ENCODE measurements at regions not wholly inside any gene's neighbourhood (a gene's known extent, or its start where the extent isn't known, plus 50 kb on each side); places are given as distances from the start of the nearest gene placed in this dataset.
A peak's percentile ranks its signal among the peaks of the same experiment; 100 is the strongest.

DNA sequence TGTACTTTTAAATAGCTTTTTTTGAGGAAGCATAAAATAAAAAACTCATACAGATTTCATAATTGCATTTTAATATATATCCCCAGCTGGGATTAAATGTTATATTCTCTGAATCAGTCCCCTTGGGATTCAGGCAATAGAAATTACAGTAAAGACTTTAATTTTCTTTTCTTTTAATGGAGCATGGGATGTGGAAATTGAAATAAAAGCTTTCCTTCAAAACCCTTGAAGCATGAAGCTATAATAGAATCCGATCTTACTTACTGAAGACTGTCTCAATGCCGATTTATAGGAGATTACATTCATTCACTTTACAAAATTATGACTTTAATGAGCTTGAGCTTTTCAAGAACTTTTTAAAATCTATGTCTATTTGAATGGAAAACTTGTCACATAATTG lies 243.4 kb downstream of the SPRY2 start:
- no peaks in the 10 kb centered on the region for H3K79me2 ChIP-seq (ENCODE audit: control insufficient read depth, insufficient read depth, low read length)
- peak; percentile 61 for FAIRE-seq
- H3K9me3 ChIP-seq (replicated peaks; ENCODE audit: control insufficient read depth, insufficient read depth, low read length) = no peaks in the 10 kb centered on the region
- no peak for TF ChIP-seq GABPA (IDR thresholded peaks at IDR 0.05; ENCODE audit: low read depth)
- TF ChIP-seq, protein P1, sequence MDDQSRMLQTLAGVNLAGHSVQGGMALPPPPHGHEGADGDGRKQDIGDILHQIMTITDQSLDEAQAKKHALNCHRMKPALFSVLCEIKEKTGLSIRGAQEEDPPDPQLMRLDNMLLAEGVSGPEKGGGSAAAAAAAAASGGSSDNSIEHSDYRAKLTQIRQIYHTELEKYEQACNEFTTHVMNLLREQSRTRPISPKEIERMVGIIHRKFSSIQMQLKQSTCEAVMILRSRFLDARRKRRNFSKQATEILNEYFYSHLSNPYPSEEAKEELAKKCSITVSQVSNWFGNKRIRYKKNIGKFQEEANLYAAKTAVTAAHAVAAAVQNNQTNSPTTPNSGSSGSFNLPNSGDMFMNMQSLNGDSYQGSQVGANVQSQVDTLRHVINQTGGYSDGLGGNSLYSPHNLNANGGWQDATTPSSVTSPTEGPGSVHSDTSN (IDR thresholded peaks at IDR 0.05; ENCODE audit: insufficient replicate concordance, low read depth, low read length) = no peak
- TF ChIP-seq HDAC6 (IDR thresholded peaks at IDR 0.05; ENCODE audit: unreplicated experiment) = no peak
- TF ChIP-seq RAD21 (IDR thresholded peaks at IDR 0.05; ENCODE audit: insufficient read depth, low read depth, low read length) = no peak
- TF ChIP-seq, protein P2, sequence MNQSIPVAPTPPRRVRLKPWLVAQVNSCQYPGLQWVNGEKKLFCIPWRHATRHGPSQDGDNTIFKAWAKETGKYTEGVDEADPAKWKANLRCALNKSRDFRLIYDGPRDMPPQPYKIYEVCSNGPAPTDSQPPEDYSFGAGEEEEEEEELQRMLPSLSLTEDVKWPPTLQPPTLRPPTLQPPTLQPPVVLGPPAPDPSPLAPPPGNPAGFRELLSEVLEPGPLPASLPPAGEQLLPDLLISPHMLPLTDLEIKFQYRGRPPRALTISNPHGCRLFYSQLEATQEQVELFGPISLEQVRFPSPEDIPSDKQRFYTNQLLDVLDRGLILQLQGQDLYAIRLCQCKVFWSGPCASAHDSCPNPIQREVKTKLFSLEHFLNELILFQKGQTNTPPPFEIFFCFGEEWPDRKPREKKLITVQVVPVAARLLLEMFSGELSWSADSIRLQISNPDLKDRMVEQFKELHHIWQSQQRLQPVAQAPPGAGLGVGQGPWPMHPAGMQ (IDR thresholded peaks at IDR 0.05; ENCODE audit: borderline replicate concordance) = no peak
- no peak for TF ChIP-seq CBX3 (IDR thresholded peaks at IDR 0.05; ENCODE audit: borderline replicate concordance, low read depth)
- TF ChIP-seq, protein P3, sequence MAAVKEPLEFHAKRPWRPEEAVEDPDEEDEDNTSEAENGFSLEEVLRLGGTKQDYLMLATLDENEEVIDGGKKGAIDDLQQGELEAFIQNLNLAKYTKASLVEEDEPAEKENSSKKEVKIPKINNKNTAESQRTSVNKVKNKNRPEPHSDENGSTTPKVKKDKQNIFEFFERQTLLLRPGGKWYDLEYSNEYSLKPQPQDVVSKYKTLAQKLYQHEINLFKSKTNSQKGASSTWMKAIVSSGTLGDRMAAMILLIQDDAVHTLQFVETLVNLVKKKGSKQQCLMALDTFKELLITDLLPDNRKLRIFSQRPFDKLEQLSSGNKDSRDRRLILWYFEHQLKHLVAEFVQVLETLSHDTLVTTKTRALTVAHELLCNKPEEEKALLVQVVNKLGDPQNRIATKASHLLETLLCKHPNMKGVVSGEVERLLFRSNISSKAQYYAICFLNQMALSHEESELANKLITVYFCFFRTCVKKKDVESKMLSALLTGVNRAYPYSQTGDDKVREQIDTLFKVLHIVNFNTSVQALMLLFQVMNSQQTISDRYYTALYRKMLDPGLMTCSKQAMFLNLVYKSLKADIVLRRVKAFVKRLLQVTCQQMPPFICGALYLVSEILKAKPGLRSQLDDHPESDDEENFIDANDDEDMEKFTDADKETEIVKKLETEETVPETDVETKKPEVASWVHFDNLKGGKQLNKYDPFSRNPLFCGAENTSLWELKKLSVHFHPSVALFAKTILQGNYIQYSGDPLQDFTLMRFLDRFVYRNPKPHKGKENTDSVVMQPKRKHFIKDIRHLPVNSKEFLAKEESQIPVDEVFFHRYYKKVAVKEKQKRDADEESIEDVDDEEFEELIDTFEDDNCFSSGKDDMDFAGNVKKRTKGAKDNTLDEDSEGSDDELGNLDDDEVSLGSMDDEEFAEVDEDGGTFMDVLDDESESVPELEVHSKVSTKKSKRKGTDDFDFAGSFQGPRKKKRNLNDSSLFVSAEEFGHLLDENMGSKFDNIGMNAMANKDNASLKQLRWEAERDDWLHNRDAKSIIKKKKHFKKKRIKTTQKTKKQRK (IDR thresholded peaks at IDR 0.05; ENCODE audit: low read depth, low read length) = no peak
- no peak for TF ChIP-seq MEF2A (IDR thresholded peaks at IDR 0.05; ENCODE audit: insufficient read depth, low read depth, low read length)
- TF ChIP-seq, protein P4, sequence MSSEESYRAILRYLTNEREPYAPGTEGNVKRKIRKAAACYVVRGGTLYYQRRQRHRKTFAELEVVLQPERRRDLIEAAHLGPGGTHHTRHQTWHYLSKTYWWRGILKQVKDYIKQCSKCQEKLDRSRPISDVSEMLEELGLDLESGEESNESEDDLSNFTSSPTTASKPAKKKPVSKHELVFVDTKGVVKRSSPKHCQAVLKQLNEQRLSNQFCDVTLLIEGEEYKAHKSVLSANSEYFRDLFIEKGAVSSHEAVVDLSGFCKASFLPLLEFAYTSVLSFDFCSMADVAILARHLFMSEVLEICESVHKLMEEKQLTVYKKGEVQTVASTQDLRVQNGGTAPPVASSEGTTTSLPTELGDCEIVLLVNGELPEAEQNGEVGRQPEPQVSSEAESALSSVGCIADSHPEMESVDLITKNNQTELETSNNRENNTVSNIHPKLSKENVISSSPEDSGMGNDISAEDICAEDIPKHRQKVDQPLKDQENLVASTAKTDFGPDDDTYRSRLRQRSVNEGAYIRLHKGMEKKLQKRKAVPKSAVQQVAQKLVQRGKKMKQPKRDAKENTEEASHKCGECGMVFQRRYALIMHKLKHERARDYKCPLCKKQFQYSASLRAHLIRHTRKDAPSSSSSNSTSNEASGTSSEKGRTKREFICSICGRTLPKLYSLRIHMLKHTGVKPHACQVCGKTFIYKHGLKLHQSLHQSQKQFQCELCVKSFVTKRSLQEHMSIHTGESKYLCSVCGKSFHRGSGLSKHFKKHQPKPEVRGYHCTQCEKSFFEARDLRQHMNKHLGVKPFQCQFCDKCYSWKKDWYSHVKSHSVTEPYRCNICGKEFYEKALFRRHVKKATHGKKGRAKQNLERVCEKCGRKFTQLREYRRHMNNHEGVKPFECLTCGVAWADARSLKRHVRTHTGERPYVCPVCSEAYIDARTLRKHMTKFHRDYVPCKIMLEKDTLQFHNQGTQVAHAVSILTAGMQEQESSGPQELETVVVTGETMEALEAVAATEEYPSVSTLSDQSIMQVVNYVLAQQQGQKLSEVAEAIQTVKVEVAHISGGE (CRISPR knock-in tag; IDR thresholded peaks at IDR 0.05) = no peak
- TF ChIP-seq ESRRA (IDR thresholded peaks at IDR 0.05; ENCODE audit: low read length) = no peak
- TF ChIP-seq SREBF2 (IDR thresholded peaks at IDR 0.05; ENCODE audit: low read length) = no peak
- TF ChIP-seq NFIC (IDR thresholded peaks at IDR 0.05; ENCODE audit: low read depth, low read length) = no peak
- ChIA-PET RAD21 (ENCODE audit: unreplicated experiment) (interaction anchor here (1.2 kb wide), 2 partner anchors 10 to 244 kb away, joined by 3 to 4 read pairs; no protein-coding TSS in a partner anchor), POLR2A (interaction anchor here (0.7 kb wide), 1 partner anchor 12 kb away, joined by 3 read pairs; no protein-coding TSS in a partner anchor), CTCF (interaction anchor here (0.8 to 1.4 kb wide), 3 partner anchors 12 to 419 kb away, joined by 3 to 6 read pairs (median 3); no protein-coding TSS in a partner anchor), SMC1A (ENCODE audit: uncharacterized antibody, unreplicated experiment) (interaction anchor here (0.8 to 2.3 kb wide), 6 partner anchors 10 to 131 kb away, joined by 3 to 9 read pairs (median 4); no protein-coding TSS in a partner anchor)
- no peak for DNase-seq (ENCODE audit: low read depth, low spot score)
- intact Hi-C loops (cut with micrococcal nuclease; ENCODE audit: unreplicated experiment) (no loop called here), in situ Hi-C loops (cut with MboI) (no loop called here)
- no peak overlapping the region for H3K27ac ChIP-seq (ENCODE audit: control insufficient read depth, insufficient read depth)
- no peak overlapping the region for H3K9ac ChIP-seq (ENCODE audit: control insufficient read depth, insufficient read depth, low read length)
- no peaks in the 10 kb centered on the region for H3K36me3 ChIP-seq (ENCODE audit: control insufficient read depth in 2 of 2, insufficient read depth in 2 of 2, low read length in 1 of 2)
- no peak for ATAC-seq
- no peak overlapping the region for H3K4me2 ChIP-seq (ENCODE audit: control insufficient read depth, insufficient read depth)
- H3K4me3 ChIP-seq = no peak overlapping the region
- H3K27me3 ChIP-seq (replicated peaks in 1 of 2; ENCODE audit: control insufficient read depth in 2 of 2, insufficient read depth in 2 of 2, low read length in 1 of 2) = no peaks in the 10 kb centered on the region
- H4K20me1 ChIP-seq (ENCODE audit: control insufficient read depth, insufficient read depth) = no peaks in the 10 kb centered on the region
- H2AFZ ChIP-seq (ENCODE audit: control insufficient read depth, low read depth, low read length) = no peak overlapping the region
- WGBS (ENCODE audit: insufficient coverage, insufficient replicate concordance, low lambda C conversion rate, missing lambda C conversion rate) = 45% methylated on average over 2 of the region's 2 CpGs
- no TSS peak for BruUV-seq (replicated peaks)
- no peaks in the 10 kb centered on the region for H3K4me1 ChIP-seq (ENCODE audit: control insufficient read depth, insufficient read depth, low read length)

All from GM12878 (cell line).